HUES48 (cell line): ENCODE measurements at regions not wholly inside any gene's neighbourhood (a gene's known extent, or its start where the extent isn't known, plus 50 kb on each side); places are given as distances from the start of the nearest gene placed in this dataset.
A peak's percentile ranks its signal among the peaks of the same experiment; 100 is the strongest.

Experiments
- H3K27ac ChIP-seq: one replicate; pipeline ENCODE4 v1.7.0; 2013; ENCODE audit warnings: low read depth, low read length, inconsistent platforms
- H3K27me3 ChIP-seq: 2 replicates; pipeline ENCODE4 v1.6.1; 2013; ENCODE audit warnings: mild to moderate bottlenecking, low read length; ENCODE audit not compliant: control insufficient read depth, insufficient read depth
- H3K36me3 ChIP-seq: 2 replicates; pipeline ENCODE4 v1.6.1; 2013; ENCODE audit warnings: low read length; ENCODE audit not compliant: control insufficient read depth, insufficient read depth
- H3K4me1 ChIP-seq: 2 replicates; pipeline ENCODE4 v1.6.1; 2013; ENCODE audit warnings: mild to moderate bottlenecking, low read length; ENCODE audit not compliant: control insufficient read depth, insufficient read depth
- H3K4me3 ChIP-seq: 2 replicates; pipeline ENCODE4 v1.5.1; 2013; ENCODE audit warnings: mild to moderate bottlenecking, low read depth, low read length
- H3K9ac ChIP-seq: 2 replicates; pipeline ENCODE4 v1.6.1; 2013; ENCODE audit warnings: mild to moderate bottlenecking, low read depth, low read length, moderate library complexity
- H3K9me3 ChIP-seq: 2 replicates; pipeline ENCODE4 v1.6.1; 2013; ENCODE audit warnings: low read length; ENCODE audit not compliant: control insufficient read depth, insufficient read depth

DNA sequence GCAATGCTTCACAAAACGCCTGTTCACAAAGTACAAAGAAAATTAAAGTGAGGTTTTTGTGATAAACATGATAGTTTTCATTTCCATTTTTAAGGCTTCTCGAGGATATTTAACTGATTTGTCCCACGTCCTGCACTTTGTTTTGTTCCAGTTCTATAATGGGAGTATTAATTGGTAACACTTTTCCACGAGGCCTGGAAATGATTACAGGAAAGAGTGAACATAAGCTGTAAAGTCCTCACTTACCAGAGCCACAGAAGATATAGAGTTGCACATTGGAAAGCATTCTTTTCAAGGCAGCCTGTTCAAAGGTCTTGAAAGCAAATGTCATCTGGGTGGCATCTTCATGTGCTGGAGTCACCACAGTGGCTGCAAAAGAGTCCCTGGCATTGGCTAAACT lies 1236.6 kb downstream of the BCL11B start:
- no peak overlapping the region for H3K27ac ChIP-seq
- H3K27me3 ChIP-seq, result no peaks in the 10 kb centered on the region
- H3K4me3 ChIP-seq, result no peak overlapping the region
- H3K36me3 ChIP-seq, result no peaks in the 10 kb centered on the region
- no peak overlapping the region for H3K9ac ChIP-seq
- no peaks in the 10 kb centered on the region for H3K4me1 ChIP-seq
- H3K9me3 ChIP-seq, result peaks cover 4% of the 10 kb centered on the region

DNA sequence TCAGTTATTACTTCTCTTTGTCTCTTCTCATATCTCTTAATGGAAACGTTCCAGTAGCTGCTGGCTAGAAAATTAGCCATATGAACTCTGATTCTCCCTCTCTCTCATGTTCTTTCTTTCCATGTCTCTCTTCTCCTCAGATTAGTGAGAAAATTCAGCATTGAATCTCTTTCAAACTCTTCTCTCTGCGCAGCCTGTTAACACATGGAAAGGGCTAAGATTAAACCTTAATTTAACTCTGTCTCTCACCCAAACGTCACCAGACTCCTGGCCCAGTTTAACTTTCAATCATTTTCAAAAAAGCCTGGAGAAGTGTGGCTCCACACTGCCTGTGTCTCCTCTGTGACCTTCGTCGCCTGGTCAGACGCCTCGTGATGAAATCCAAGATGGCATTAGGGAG lies 1234.2 kb downstream of the BCL11B start:
- Histone ChIP-seq H3K36me3 (no peaks in the 10 kb centered on the region), H3K9ac (no peak overlapping the region), H3K4me1 (no peaks in the 10 kb centered on the region), H3K27ac (no peak overlapping the region), H3K9me3 (no peaks in the 10 kb centered on the region; the same call in 1 of the 2 replicates), H3K4me3 (no peak overlapping the region), H3K27me3 (no peaks in the 10 kb centered on the region)

- Histone ChIP-seq H3K4me1 (no peaks in the 10 kb centered on the region), H3K36me3 (no peaks in the 10 kb centered on the region), H3K9me3 (no peaks in the 10 kb centered on the region), H3K4me3 (no peak overlapping the region), H3K27me3 (no peaks in the 10 kb centered on the region), H3K27ac (no peak overlapping the region), H3K9ac (no peak overlapping the region)
These were observed 1215.1 kb downstream of the BCL11B start for GRCh38 chr14:98056946-98057345.

DNA sequence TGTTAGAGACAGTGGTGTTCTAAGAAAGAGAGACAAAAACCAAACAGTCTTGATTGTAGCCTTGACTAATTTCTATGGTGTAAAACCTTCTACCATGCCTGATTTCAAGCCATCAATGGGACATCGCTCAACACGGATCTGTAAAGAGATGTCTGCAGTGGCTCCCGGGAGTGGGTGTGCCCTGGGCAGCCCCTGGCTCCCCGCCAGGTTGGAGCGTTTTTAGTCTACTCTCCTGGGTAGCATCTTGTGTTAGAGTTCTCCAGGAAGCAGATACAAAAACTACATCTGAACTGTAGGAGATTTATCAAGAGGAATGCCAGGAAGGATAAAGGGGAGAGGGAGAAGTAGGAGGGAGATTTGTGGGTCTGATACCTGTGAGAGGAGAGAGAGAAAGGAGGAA lies 1212.9 kb downstream of the BCL11B start:
- Histone ChIP-seq H3K9ac (no peak overlapping the region), H3K27me3 (no peaks in the 10 kb centered on the region), H3K27ac (no peak overlapping the region), H3K9me3 (no peaks in the 10 kb centered on the region), H3K4me3 (no peak overlapping the region), H3K36me3 (no peaks in the 10 kb centered on the region), H3K4me1 (no peaks in the 10 kb centered on the region)

DNA sequence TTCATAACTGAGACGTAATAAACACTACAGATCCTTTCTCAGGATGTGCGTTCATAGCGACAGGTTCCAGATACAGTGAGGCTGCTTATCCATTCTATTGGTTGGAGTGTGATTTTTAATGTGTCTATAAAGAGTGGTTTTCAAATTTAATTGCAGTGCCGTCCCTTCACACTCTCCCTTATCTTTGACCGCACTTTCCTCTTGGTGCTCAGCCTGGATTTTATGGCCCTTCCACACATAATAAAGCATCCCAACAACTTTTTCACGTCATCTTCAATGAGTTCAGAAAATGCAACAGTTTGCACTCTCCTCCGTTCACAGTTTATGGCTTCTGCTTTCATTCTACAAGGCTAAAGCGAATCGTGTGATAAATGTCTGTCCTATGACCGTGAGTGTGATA lies 1209.9 kb downstream of the BCL11B start:
- no peaks in the 10 kb centered on the region for H3K36me3 ChIP-seq
- no peak overlapping the region for H3K9ac ChIP-seq
- no peaks in the 10 kb centered on the region for H3K27me3 ChIP-seq
- H3K4me3 ChIP-seq, result no peak overlapping the region
- H3K4me1 ChIP-seq, result no peaks in the 10 kb centered on the region
- H3K27ac ChIP-seq, result no peak overlapping the region
- no peaks in the 10 kb centered on the region for H3K9me3 ChIP-seq

DNA sequence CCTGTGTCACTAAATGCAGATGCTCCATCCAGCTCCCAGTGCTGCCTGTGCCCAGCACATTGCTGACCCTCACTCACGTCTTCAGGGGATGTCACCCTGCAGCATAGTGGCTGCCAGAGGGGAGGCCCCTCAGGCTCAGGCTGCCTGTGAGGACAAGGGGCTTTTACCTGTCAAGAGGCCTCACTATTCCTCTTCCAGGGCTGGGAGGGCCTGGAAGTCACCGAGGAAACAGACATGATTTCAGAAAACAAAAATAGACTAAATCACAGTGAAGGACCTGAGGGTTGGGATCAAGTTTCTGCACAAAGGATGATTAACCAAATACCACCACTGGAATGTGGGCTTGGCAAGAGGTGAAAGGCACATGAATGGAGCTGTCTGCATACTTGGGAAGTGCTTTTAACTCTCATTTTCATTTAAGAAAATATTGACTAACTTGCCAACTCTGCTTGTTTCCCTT lies 1202.3 kb downstream of the BCL11B start:
- H3K9ac ChIP-seq, result no peak overlapping the region
- peak overlapping the region; percentile 56 for H3K27ac ChIP-seq
- H3K36me3 ChIP-seq, result no peaks in the 10 kb centered on the region

DNA sequence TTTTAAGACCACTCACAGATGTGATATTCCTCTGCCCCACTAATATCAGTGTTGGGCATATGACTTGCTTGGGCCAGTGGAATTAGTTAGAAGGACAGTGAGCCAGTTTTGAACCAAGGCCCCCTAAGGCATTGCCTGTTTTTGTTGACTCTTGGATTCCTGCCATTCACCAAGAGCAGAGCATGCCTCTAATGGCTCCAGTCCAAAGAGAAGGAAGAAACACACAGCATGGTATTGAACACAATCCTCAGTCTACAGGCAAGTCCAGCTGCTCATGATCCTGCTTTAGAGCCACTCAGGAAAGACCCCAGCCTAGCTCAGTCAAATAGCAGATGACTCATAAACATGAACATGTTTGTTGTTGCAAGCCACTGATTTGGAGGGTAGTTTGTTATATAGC lies 1201.5 kb downstream of the BCL11B start:
- Histone ChIP-seq H3K4me3 (no peak overlapping the region), H3K4me1 (peaks cover 10% of the 10 kb centered on the region), H3K27ac (no peak overlapping the region), H3K9ac (no peak overlapping the region), H3K36me3 (no peaks in the 10 kb centered on the region), H3K9me3 (no peaks in the 10 kb centered on the region), H3K27me3 (no peaks in the 10 kb centered on the region)

More for the DNA sequence above, 1202.3 kb downstream of the BCL11B start:
- Histone ChIP-seq H3K9me3 (no peaks in the 10 kb centered on the region), H3K4me3 (no peak overlapping the region), H3K27me3 (no peaks in the 10 kb centered on the region), H3K4me1 (peaks cover 10% of the 10 kb centered on the region)

GRCh38 chr14:98074111-98074510 lies 1197.9 kb downstream of the BCL11B start:
- H3K4me3 ChIP-seq, result no peak overlapping the region
- no peak overlapping the region for H3K9ac ChIP-seq
- no peaks in the 10 kb centered on the region for H3K9me3 ChIP-seq
- no peaks in the 10 kb centered on the region for H3K27me3 ChIP-seq
- no peak overlapping the region for H3K27ac ChIP-seq
- peaks cover 10% of the 10 kb centered on the region for H3K4me1 ChIP-seq
- no peaks in the 10 kb centered on the region for H3K36me3 ChIP-seq

DNA sequence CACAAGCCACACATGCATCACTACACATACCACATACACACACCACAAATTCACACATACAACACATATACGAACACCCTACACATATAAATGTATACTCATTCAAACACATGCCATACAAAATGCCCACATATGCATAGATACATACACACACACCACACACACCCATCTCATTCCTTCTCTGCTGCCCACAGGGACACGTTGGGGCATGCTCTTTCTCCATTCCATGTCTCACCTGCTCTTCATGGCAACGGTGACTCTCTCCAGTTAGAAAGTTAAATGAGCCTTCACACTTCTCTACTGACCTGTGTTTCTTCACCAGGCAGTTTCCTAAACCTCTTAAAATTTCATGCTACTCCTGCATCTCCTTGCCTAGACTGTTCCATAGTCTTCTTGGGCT lies 1194.8 kb downstream of the BCL11B start:
- H3K4me3 ChIP-seq, result no peak overlapping the region
- no peaks in the 10 kb centered on the region for H3K9me3 ChIP-seq
- no peaks in the 10 kb centered on the region for H3K27me3 ChIP-seq
- H3K27ac ChIP-seq, result no peak overlapping the region
- no peaks in the 10 kb centered on the region for H3K36me3 ChIP-seq
- no peak overlapping the region for H3K9ac ChIP-seq
- H3K4me1 ChIP-seq, result no peaks in the 10 kb centered on the region

- Histone ChIP-seq H3K4me1 (0 out of 2 replicates have a peak, but pooled peaks cover 8% of the 10 kb centered on the region), H3K36me3 (no peaks in the 10 kb centered on the region), H3K27me3 (no peaks in the 10 kb centered on the region), H3K27ac (no peak overlapping the region), H3K4me3 (no peak overlapping the region), H3K9me3 (peaks cover 6% of the 10 kb centered on the region), H3K9ac (no peak overlapping the region)
These were observed 1189.2 kb downstream of the BCL11B start for GRCh38 chr14:98082833-98083232.

GRCh38 chr14:98085751-98086150 lies 1186.2 kb downstream of the BCL11B start:
- H3K27ac ChIP-seq, result no peak overlapping the region
- H3K27me3 ChIP-seq, result no peaks in the 10 kb centered on the region
- peaks cover 6% of the 10 kb centered on the region for H3K9me3 ChIP-seq
- H3K36me3 ChIP-seq, result no peaks in the 10 kb centered on the region
- H3K4me3 ChIP-seq, result no peak overlapping the region
- no peak overlapping the region for H3K9ac ChIP-seq
- 0 out of 2 replicates have a peak, but pooled peaks cover 8% of the 10 kb centered on the region for H3K4me1 ChIP-seq

GRCh38 chr14:98093111-98093510 lies 1178.9 kb downstream of the BCL11B start:
- H3K9me3 ChIP-seq, result no peaks in the 10 kb centered on the region
- H3K4me3 ChIP-seq, result no peak overlapping the region
- H3K27ac ChIP-seq, result no peak overlapping the region
- no peak overlapping the region for H3K9ac ChIP-seq
- H3K36me3 ChIP-seq, result no peaks in the 10 kb centered on the region
- H3K4me1 ChIP-seq, result no peaks in the 10 kb centered on the region
- no peaks in the 10 kb centered on the region for H3K27me3 ChIP-seq
